H9 (cell line): ENCODE measurements at regions not wholly inside any gene's neighbourhood (a gene's known extent, or its start where the extent isn't known, plus 50 kb on each side); places are given as distances from the start of the nearest gene placed in this dataset.

Experiments used
- DNase-seq: peaks from one replicate; pipeline ENCODE4 v3.0.0-alpha.2; 2017
- H2AFZ ChIP-seq: one replicate; pipeline ENCODE4 v1.6.1; 2013; ENCODE audit warnings: mild to moderate bottlenecking, low read length, control low read depth, moderate library complexity
- H2AK5ac ChIP-seq: 2 replicates; pipeline ENCODE4 v1.6.1; 2013; ENCODE audit warnings: low read length, control low read depth, mixed read lengths; ENCODE audit not compliant: insufficient read length
- H2BK120ac ChIP-seq: one replicate; pipeline ENCODE4 v1.6.1; 2013; ENCODE audit warnings: low read depth, mild to moderate bottlenecking, low read length, control low read depth, inconsistent platforms; ENCODE audit not compliant: poor library complexity, severe bottlenecking
- H2BK12ac ChIP-seq: 2 replicates; pipeline ENCODE4 v1.6.1; 2013; ENCODE audit warnings: low read length, control low read depth, mixed read lengths, low read depth; ENCODE audit not compliant: insufficient read length
- H2BK15ac ChIP-seq: 2 replicates; pipeline ENCODE4 v1.6.1; 2013; ENCODE audit warnings: low read depth, low read length, control low read depth
- H2BK20ac ChIP-seq: one replicate; pipeline ENCODE4 v1.6.1; 2013; ENCODE audit warnings: low read depth, mild to moderate bottlenecking, low read length, control low read depth, inconsistent platforms; ENCODE audit not compliant: poor library complexity, severe bottlenecking
- H2BK5ac ChIP-seq: 2 replicates; pipeline ENCODE4 v1.6.1; 2013; ENCODE audit warnings: low read length, control low read depth, mixed read lengths; ENCODE audit not compliant: insufficient read length
- H3K14ac ChIP-seq: 2 replicates; pipeline ENCODE4 v1.6.1; 2013; ENCODE audit warnings: low read length, control low read depth; ENCODE audit not compliant: insufficient read depth
- H3K18ac ChIP-seq: 2 replicates; pipeline ENCODE4 v1.6.1; 2013; ENCODE audit warnings: low read depth, mild to moderate bottlenecking, mixed read lengths, low read length, control low read depth; ENCODE audit not compliant: insufficient read length
- H3K23ac ChIP-seq: 2 replicates; pipeline ENCODE4 v1.6.1; 2013; ENCODE audit warnings: low read length, control low read depth, mixed read lengths, low read depth; ENCODE audit not compliant: insufficient read length
- H3K23me2 ChIP-seq: 2 replicates; pipeline ENCODE4 v1.6.1; 2013; ENCODE audit warnings: low read depth, mild to moderate bottlenecking, mixed read lengths, low read length, control low read depth; ENCODE audit not compliant: insufficient read length, poor library complexity, severe bottlenecking
- H3K27ac ChIP-seq: 2 replicates; pipeline ENCODE4 v1.5.1; 2013; ENCODE audit warnings: low read length, control low read depth, mixed read lengths, low read depth; ENCODE audit not compliant: insufficient read length
- H3K27me3 ChIP-seq: 2 replicates; pipeline ENCODE4 v1.6.1; 2013; ENCODE audit warnings: low read length, control low read depth, inconsistent platforms; ENCODE audit not compliant: insufficient read depth
- H3K4ac ChIP-seq: 2 replicates; pipeline ENCODE4 v1.6.1; 2013; ENCODE audit warnings: low read depth, mild to moderate bottlenecking, control low read depth, inconsistent platforms, low read length, moderate library complexity
- H3K4me1 ChIP-seq: 2 replicates; pipeline ENCODE4 v1.6.1; 2013; ENCODE audit warnings: low read length, control low read depth, inconsistent platforms; ENCODE audit not compliant: insufficient read depth
- H3K4me2 ChIP-seq: 2 replicates; pipeline ENCODE4 v1.6.1; 2013; ENCODE audit warnings: low read length, control low read depth, mixed read lengths; ENCODE audit not compliant: insufficient read length, insufficient read depth
- H3K56ac ChIP-seq: 2 replicates; pipeline ENCODE4 v1.6.1; 2013; ENCODE audit warnings: low read depth, mild to moderate bottlenecking, mixed read lengths, low read length, control low read depth; ENCODE audit not compliant: insufficient read length
- H3K79me1 ChIP-seq: 2 replicates; pipeline ENCODE4 v1.6.1; 2013; ENCODE audit warnings: low read depth, mild to moderate bottlenecking, moderate library complexity, low read length, control low read depth, inconsistent platforms; ENCODE audit not compliant: insufficient read depth, poor library complexity, severe bottlenecking
- H3K79me2 ChIP-seq: 2 replicates; pipeline ENCODE4 v1.6.1; 2013; ENCODE audit warnings: low read length, control low read depth, inconsistent platforms; ENCODE audit not compliant: insufficient read depth
- H3K9ac ChIP-seq: 2 replicates; pipeline ENCODE4 v1.6.1; 2013; ENCODE audit warnings: low read length, control low read depth, mixed read lengths; ENCODE audit not compliant: insufficient read length; ENCODE audit errors: extremely low read depth
- H3K9me3 ChIP-seq: one replicate; pipeline ENCODE4 v1.6.1; 2013; ENCODE audit warnings: low read depth, low read length, inconsistent platforms; ENCODE audit not compliant: control insufficient read depth
- H3T11ph ChIP-seq: one replicate; pipeline ENCODE4 v1.6.1; 2013; ENCODE audit warnings: mild to moderate bottlenecking, low read length, control low read depth, inconsistent platforms
- H4K20me1 ChIP-seq: one replicate; pipeline ENCODE4 v1.6.1; 2013; ENCODE audit not compliant: control insufficient read depth, insufficient read length, insufficient read depth
- H4K5ac ChIP-seq: 2 replicates; pipeline ENCODE4 v1.6.1; 2013; ENCODE audit warnings: low read depth, mild to moderate bottlenecking, mixed read lengths, low read length, control low read depth; ENCODE audit not compliant: insufficient read length
- H4K8ac ChIP-seq: replicated peaks from 2 replicates; pipeline ENCODE4 v1.6.1; 2013; ENCODE audit warnings: low read length, control low read depth, mixed read lengths, low read depth; ENCODE audit not compliant: insufficient read length
- H4K91ac ChIP-seq: 2 replicates; pipeline ENCODE4 v1.6.1; 2013; ENCODE audit warnings: low read depth, mild to moderate bottlenecking, moderate library complexity, mixed read lengths, low read length, control low read depth; ENCODE audit not compliant: insufficient read length
- H3K27ac Mint-ChIP-seq, 3 experiments: 2 replicates in 2 of 3; 3 replicates in 1 of 3; pipeline ENCODE4 v1.8.0; 2020 to 2021; ENCODE audit warnings: mixed read lengths in 3 of 3, mild to moderate bottlenecking in 1 of 3, moderate library complexity in 1 of 3
- H3K27me3 Mint-ChIP-seq: 2 replicates; pipeline ENCODE4 v1.8.0; 2021; ENCODE audit warnings: low read depth, mild to moderate bottlenecking, moderate library complexity, mixed read lengths
- H3K36me3 Mint-ChIP-seq, 3 experiments: 2 replicates in 2 of 3; 3 replicates in 1 of 3; pipeline ENCODE4 v1.8.0; 2020 to 2021; ENCODE audit warnings: low read depth in 3 of 3, mixed read lengths in 3 of 3; ENCODE audit not compliant: insufficient read depth in 1 of 3
- H3K4me1 Mint-ChIP-seq, 2 experiments: 2 replicates each; pipeline ENCODE4 v1.8.0; 2020; ENCODE audit warnings: mixed read lengths in 2 of 2
- H3K4me3 Mint-ChIP-seq, 2 experiments: 2 replicates in 1 of 2; 3 replicates in 1 of 2; pipeline ENCODE4 v1.8.0; 2020 to 2021; ENCODE audit warnings: mild to moderate bottlenecking in 2 of 2, mixed read lengths in 2 of 2, moderate library complexity in 1 of 2
- H3K9me3 Mint-ChIP-seq, 2 experiments: 2 replicates in 1 of 2; 3 replicates in 1 of 2; pipeline ENCODE4 v1.8.0; 2020; ENCODE audit warnings: mild to moderate bottlenecking in 2 of 2, mixed read lengths in 2 of 2, moderate library complexity in 1 of 2
- CTCF ChIP-seq: fragments of 200-600 bp; sonication (generic); conservative IDR thresholded peaks from 3 replicates; pipeline ENCODE4 v1.8.0; 2021; ENCODE audit warnings: antibody characterized with exemption, mild to moderate bottlenecking
- WGBS: extraction: QIAGEN DNeasy Blood & Tissue Kit; methylation state at CpG from one replicate; pipeline ENCODE4 v1.1.7; 2013; ENCODE audit warnings: missing lambda C conversion rate, low lambda C conversion rate, mixed read lengths; ENCODE audit not compliant: insufficient read length; ENCODE audit errors: extremely low coverage; 5-methylcytosine and 5-hydroxymethylcytosine counted together

DNA sequence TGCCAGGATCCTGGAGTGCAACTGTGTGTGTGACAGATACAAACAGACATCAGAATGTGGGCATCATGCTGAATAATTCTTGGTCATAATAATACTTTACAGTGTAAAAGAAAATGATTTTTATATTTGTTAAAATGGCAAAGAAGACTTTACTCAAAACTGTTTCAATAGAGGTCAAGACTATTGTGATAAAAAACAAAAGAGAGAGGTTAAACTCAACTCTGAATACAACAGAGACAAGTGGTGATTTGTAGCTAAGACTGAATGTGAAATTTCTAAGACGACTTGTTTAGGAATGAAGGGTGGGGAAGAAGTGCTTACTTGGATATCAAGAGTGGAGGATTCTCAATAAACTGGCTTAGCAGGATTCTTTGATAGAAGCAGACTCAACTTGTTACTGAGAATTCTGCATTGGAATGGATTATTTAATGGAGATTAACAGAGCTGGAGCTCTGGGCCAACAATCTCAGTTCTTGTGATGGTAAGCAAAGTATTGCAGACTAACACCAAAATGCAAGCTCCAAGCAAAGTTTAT lies 457.4 kb upstream of the CDH18 start:
- H2BK12ac ChIP-seq: no peak overlapping the region
- H3T11ph ChIP-seq: no peak overlapping the region
- no peak overlapping the region for H3K18ac ChIP-seq
- no peak overlapping the region for H2BK120ac ChIP-seq
- no peak overlapping the region for H4K5ac ChIP-seq
- H3K23ac ChIP-seq: no peak overlapping the region
- H3K4me1 ChIP-seq: no peaks in the 10 kb centered on the region
- no peak overlapping the region for H2BK5ac ChIP-seq
- H4K8ac ChIP-seq: no peak overlapping the region
- H3K4ac ChIP-seq: no peak overlapping the region
- H3K9ac ChIP-seq: no peak overlapping the region
- H3K27me3 ChIP-seq: no peaks in the 10 kb centered on the region
- H3K14ac ChIP-seq: no peak overlapping the region
- H2AFZ ChIP-seq: no peak overlapping the region
- H4K91ac ChIP-seq: no peak overlapping the region
- H3K23me2 ChIP-seq: no peaks in the 10 kb centered on the region
- no peak overlapping the region for H2AK5ac ChIP-seq
- no peaks in the 10 kb centered on the region for H3K79me2 ChIP-seq
- no peaks in the 10 kb centered on the region for H3K9me3 ChIP-seq
- no peaks in the 10 kb centered on the region for H3K9me3 Mint-ChIP-seq
- H3K27ac Mint-ChIP-seq: no peak overlapping the region; a peak in 1 of 7 replicates
- no CpG with 5 or more reads among the region's 1 CpG for WGBS
- no peak for DNase-seq
- H2BK15ac ChIP-seq: no peak overlapping the region
- H3K79me1 ChIP-seq: no peaks in the 10 kb centered on the region
- no peaks in the 10 kb centered on the region for H3K36me3 Mint-ChIP-seq
- H3K4me1 Mint-ChIP-seq: peaks cover 0 to 9% of the 10 kb centered on the region in 2 experiments; a peak in 2 of 4 replicates
- H3K4me2 ChIP-seq: no peak overlapping the region
- H4K20me1 ChIP-seq: no peaks in the 10 kb centered on the region
- no peak overlapping the region for H3K27ac ChIP-seq
- no peaks in the 10 kb centered on the region; the same call in 1 of the 2 replicates for H3K27me3 Mint-ChIP-seq
- H2BK20ac ChIP-seq: no peak overlapping the region
- no peak overlapping the region for H3K4me3 Mint-ChIP-seq
- no peak overlapping the region for H3K56ac ChIP-seq
- no peak for TF ChIP-seq CTCF
